ENCODE measurements at regions not wholly inside any gene's neighbourhood (a gene's known extent, or its start where the extent isn't known, plus 50 kb on each side); places are given as distances from the start of the nearest gene placed in this dataset.

GRCh38 chr4:38523054-38523453, 140.9 kb upstream of the KLF3 start:
- WGBS, 2 donors, result 63 to 78% methylated on average over 5 of the region's 5 CpGs
- intact Hi-C loops (cut with DNase I), result no loop called here
- Histone ChIP-seq H3K27ac (peak overlapping the region in 1 of 4 donors; percentile 67), H3K27me3 (no peaks in the 10 kb centered on the region), H3K9me3 (no peaks in the 10 kb centered on the region), H3K4me1 (peaks cover 0 to 19% (median 12%) of the 10 kb centered on the region in 3 donors), H3K36me3 (no peaks in the 10 kb centered on the region), H3K4me3 (no peak overlapping the region)
- TF ChIP-seq POLR2A (IDR thresholded peaks at IDR 0.05) (no peak), CTCF (IDR thresholded peaks at IDR 0.05) (no peak)
- no peak for DNase-seq

GRCh38 chr4:38523524-38524448, 140.2 kb upstream of the KLF3 start:
- Histone ChIP-seq H3K4me3 (peak overlapping the region in 1 of 4 donors; percentile 28), H3K36me3 (no peaks in the 10 kb centered on the region), H3K4me1 (peaks cover 0 to 19% (median 12%) of the 10 kb centered on the region in 3 donors), H3K27me3 (no peaks in the 10 kb centered on the region), H3K9me3 (no peaks in the 10 kb centered on the region), H3K27ac (peak overlapping the region; percentile 52 to 67 (median 56))
- no peak for TF ChIP-seq CTCF (IDR thresholded peaks at IDR 0.05)
- no peak for TF ChIP-seq POLR2A (IDR thresholded peaks at IDR 0.05)
- intact Hi-C loops (cut with DNase I), result no loop called here
- 46 to 59% methylated on average over 15 to 16 of the region's 16 CpGs for WGBS, 2 donors
- no peak for DNase-seq

GRCh38 chr4:38526412-38526811, 137.6 kb upstream of the KLF3 start:
- Histone ChIP-seq H3K36me3 (no peaks in the 10 kb centered on the region), H3K4me3 (no peak overlapping the region), H3K4me1 (peaks cover 7 to 32% (median 17%) of the 10 kb centered on the region in 3 donors), H3K27ac (no peak overlapping the region), H3K9me3 (no peaks in the 10 kb centered on the region), H3K27me3 (no peaks in the 10 kb centered on the region)
- 81 to 83% methylated on average over 4 to 5 of the region's 5 CpGs for whole genome bisulfite sequencing, 2 donors
- DNase-seq, result no peak
- intact Hi-C loops (cut with DNase I), result no loop called here
- TF ChIP-seq CTCF (IDR thresholded peaks at IDR 0.05) (no peak), POLR2A (IDR thresholded peaks at IDR 0.05) (no peak)

- H3K4me3 ChIP-seq, result no peak overlapping the region
- H3K27me3 ChIP-seq, result no peaks in the 10 kb centered on the region
- intact Hi-C loops (cut with DNase I), result no loop called here
- peaks cover 7 to 42% (median 23%) of the 10 kb centered on the region in 3 donors for H3K4me1 ChIP-seq
- H3K9me3 ChIP-seq, result no peaks in the 10 kb centered on the region
- 63 to 68% methylated on average over 14 to 15 of the region's 15 CpGs for WGBS, 2 donors
- TF ChIP-seq POLR2A (IDR thresholded peaks at IDR 0.05), result no peak
- TF ChIP-seq CTCF (IDR thresholded peaks at IDR 0.05), result no peak
- peak overlapping the region; percentile 58 to 80 (median 68) for H3K27ac ChIP-seq
- DNase-seq, result peak; percentile 34
- no peaks in the 10 kb centered on the region for H3K36me3 ChIP-seq
These were observed 134.5 kb upstream of the KLF3 start for GRCh38 chr4:38529189-38530115.
